ENCODE measurements at regions not wholly inside any gene's neighbourhood (a gene's known extent, or its start where the extent isn't known, plus 50 kb on each side); places are given as distances from the start of the nearest gene placed in this dataset.

DNA sequence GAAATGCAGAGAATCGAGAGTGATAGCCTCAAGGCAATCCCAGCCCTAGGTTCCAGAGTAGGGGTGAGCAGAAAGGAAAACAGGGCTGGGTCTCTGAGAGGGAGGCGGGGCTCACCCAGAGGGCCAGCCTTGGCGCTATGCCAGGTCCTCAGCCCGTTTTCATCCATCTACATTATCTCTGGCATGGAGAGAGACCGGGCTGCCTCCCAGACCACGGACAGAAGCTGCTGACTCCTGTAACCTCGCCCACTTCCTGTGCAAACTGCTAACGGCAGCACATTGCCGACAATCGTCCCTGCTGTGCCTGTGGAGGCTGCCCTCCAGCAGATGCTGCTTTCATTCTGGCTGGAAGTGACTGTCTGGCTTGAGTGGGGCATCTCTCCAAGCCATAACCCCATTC, 569.1 kb downstream of the NPHP4 start:
- TF ChIP-seq, protein P1, sequence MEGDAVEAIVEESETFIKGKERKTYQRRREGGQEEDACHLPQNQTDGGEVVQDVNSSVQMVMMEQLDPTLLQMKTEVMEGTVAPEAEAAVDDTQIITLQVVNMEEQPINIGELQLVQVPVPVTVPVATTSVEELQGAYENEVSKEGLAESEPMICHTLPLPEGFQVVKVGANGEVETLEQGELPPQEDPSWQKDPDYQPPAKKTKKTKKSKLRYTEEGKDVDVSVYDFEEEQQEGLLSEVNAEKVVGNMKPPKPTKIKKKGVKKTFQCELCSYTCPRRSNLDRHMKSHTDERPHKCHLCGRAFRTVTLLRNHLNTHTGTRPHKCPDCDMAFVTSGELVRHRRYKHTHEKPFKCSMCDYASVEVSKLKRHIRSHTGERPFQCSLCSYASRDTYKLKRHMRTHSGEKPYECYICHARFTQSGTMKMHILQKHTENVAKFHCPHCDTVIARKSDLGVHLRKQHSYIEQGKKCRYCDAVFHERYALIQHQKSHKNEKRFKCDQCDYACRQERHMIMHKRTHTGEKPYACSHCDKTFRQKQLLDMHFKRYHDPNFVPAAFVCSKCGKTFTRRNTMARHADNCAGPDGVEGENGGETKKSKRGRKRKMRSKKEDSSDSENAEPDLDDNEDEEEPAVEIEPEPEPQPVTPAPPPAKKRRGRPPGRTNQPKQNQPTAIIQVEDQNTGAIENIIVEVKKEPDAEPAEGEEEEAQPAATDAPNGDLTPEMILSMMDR (IDR thresholded peaks at IDR 0.05; ENCODE audit: control insufficient read depth, extremely low read depth, insufficient read depth) = no peak
- no peak overlapping the region for H3K4me3 ChIP-seq (ENCODE audit: low read depth, low read length)
- no peak for DNase-seq (ENCODE audit: low read depth)

DNA sequence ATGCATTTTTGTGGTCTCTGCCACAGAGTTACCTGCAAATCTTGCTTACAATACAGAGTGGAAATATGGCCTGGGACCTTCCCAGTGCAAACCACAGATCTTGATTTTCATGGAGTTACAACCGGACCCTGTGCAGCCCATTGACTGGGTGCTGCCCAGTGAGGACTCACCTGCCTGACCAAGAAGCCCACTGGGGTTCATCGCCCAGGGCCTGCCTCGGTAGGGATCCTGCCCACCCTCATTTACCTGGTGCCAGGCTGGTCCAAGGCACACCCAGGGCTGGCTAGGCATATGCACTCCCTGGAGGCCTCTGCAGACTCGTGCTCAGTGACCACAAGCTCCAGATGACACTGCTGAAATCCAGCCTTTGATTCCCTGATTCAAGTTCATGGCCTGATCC, 572.7 kb downstream of the NPHP4 start:
- H3K4me3 ChIP-seq (ENCODE audit: low read depth, low read length) = no peak overlapping the region
- TF ChIP-seq, protein P1 (IDR thresholded peaks at IDR 0.05; ENCODE audit: control insufficient read depth, extremely low read depth, insufficient read depth) = no peak
- no peak for DNase-seq (ENCODE audit: low read depth)

- TF ChIP-seq, protein P1 (IDR thresholded peaks at IDR 0.05; ENCODE audit: control insufficient read depth, extremely low read depth, insufficient read depth) = no peak
- DNase-seq (ENCODE audit: low read depth) = no peak
Measured at GRCh38 chr1:5416518-5416917, 575.7 kb downstream of the NPHP4 start.

DNA sequence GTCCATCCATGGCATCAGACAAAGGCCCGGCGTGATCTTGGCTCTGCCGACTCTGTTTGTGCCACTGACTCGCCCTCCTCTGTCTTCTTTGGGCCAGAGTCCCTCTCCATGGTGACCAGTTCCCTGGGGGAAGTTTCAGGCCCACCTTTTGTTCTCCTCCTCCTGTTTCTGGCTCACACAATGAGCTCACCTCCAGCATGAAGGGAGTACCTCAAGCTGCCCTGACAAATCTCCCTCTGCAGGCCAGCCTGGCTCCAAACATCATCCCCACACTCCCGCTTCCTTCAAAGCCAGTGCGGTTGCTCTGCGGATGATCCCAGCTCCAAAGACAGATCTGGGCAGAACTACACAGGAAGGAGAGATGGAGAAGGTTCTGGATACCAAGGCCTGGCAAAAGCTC, 576.6 kb downstream of the NPHP4 start:
- no peak for DNase-seq (ENCODE audit: low read depth)
- H3K4me3 ChIP-seq (ENCODE audit: low read depth, low read length) = no peak overlapping the region
- TF ChIP-seq, protein P1 (IDR thresholded peaks at IDR 0.05; ENCODE audit: control insufficient read depth, extremely low read depth, insufficient read depth) = no peak

More at GRCh38 chr1:5416518-5416917, 575.7 kb downstream of the NPHP4 start:
- no peak overlapping the region for H3K4me3 ChIP-seq (ENCODE audit: low read depth, low read length)

DNA sequence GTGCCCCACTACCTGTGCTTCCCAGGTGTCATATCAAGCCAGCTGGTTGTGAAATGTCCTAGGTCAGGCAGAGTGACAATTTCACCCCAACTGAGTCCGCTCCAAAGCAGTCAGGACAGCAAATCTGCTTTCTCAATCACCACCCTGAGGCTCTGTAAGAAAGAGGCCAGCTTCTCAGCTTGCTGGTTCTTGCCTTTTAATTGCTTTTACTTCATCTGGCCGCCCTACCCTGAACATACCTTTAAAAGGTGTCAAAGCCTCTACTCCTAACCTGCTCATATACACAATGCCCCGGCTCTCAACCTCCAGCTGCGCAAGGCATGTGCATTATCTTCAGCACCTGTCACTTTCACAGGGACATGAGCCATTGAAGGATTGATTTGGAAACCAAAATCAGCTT, 581.6 kb downstream of the NPHP4 start:
- H3K4me3 ChIP-seq (ENCODE audit: low read depth, low read length) = no peak overlapping the region
- DNase-seq (ENCODE audit: low read depth) = no peak
- TF ChIP-seq, protein P1 (IDR thresholded peaks at IDR 0.05; ENCODE audit: control insufficient read depth, extremely low read depth, insufficient read depth) = no peak

DNA sequence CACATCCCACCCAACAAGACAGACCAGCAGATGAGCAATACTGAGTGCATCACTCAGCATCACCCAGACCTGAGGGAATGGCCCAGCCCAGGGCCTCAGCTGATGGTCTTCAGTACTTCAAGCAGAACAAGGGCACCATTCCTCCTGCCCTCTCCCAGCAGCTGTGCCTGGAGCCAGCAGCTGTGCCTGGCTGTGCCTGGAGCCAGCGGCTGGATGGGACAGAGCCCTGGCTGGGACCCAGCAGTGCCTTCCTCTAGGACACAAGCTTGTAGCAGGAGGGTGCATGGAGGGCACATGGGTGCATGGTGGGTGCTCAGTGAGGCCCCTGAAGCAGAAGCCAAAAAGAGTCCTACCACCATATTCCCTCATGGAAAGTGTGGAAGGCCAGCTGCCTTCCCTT, 583.8 kb downstream of the NPHP4 start:
- TF ChIP-seq, protein P1 (IDR thresholded peaks at IDR 0.05; ENCODE audit: control insufficient read depth, extremely low read depth, insufficient read depth) = no peak
- no peak overlapping the region for H3K4me3 ChIP-seq (ENCODE audit: low read depth, low read length)
- no peak for DNase-seq (ENCODE audit: low read depth)

GRCh38 chr1:5405263-5405662, 587.0 kb downstream of the NPHP4 start:
- TF ChIP-seq, protein P1 (IDR thresholded peaks at IDR 0.05; ENCODE audit: control insufficient read depth, extremely low read depth, insufficient read depth) = no peak
- no peak overlapping the region for H3K4me3 ChIP-seq (ENCODE audit: low read depth, low read length)
- no peak for DNase-seq (ENCODE audit: low read depth)
